Liver (tissue), 3 donors: ENCODE measurements at regions not wholly inside any gene's neighbourhood (a gene's known extent, or its start where the extent isn't known, plus 50 kb on each side); places are given as distances from the start of the nearest gene placed in this dataset.

Experiments used
- EGR1 ChIP-seq, 2 donors: IDR thresholded peaks; 2 replicates each; pipeline ENCODE4 v1.6.1; 2016 to 2018; ENCODE audit warnings: antibody characterized with exemption in 2 of 2, low read depth in 2 of 2
- GABPA ChIP-seq, 2 donors: IDR thresholded peaks in 1 of 2; conservative IDR thresholded peaks in 1 of 2; 2 replicates each; pipeline ENCODE4 v1.6.1; 2016; ENCODE audit warnings: antibody characterized with exemption in 2 of 2, mild to moderate bottlenecking in 1 of 2, moderate library complexity in 1 of 2
- HNF4A ChIP-seq, 2 donors: conservative IDR thresholded peaks; 2 replicates each; pipeline ENCODE4 v1.6.1; 2016; ENCODE audit warnings: antibody characterized with exemption in 2 of 2, mild to moderate bottlenecking in 2 of 2
- JUND ChIP-seq, 2 donors: IDR thresholded peaks; 2 replicates each; pipeline ENCODE4 v1.6.1; 2016; ENCODE audit warnings: antibody characterized with exemption in 2 of 2
- NR2F2 ChIP-seq: IDR thresholded peaks from 2 replicates; pipeline ENCODE4 v1.6.1; 2016; ENCODE audit warnings: antibody characterized with exemption
- RAD21 ChIP-seq, 2 donors: IDR thresholded peaks; 2 replicates each; pipeline ENCODE4 v1.6.1; 2016; ENCODE audit warnings: antibody characterized with exemption in 2 of 2, mild to moderate bottlenecking in 2 of 2
- RXRA ChIP-seq, 2 donors: IDR thresholded peaks; 2 replicates each; pipeline ENCODE4 v1.6.1; 2017 to 2018; ENCODE audit warnings: antibody characterized with exemption in 2 of 2, mild to moderate bottlenecking in 1 of 2
- YY1 ChIP-seq: IDR thresholded peaks from 2 replicates; pipeline ENCODE4 v1.6.1; 2016; ENCODE audit warnings: antibody characterized with exemption, mild to moderate bottlenecking
- TF ChIP-seq, protein P1 (sequence below): IDR thresholded peaks from 2 replicates; pipeline ENCODE4 v1.6.1; 2016; ENCODE audit warnings: antibody characterized with exemption
- TF ChIP-seq, protein P2 (sequence below): fragments of 150-350 bp; IDR thresholded peaks from 2 replicates; pipeline ENCODE4 v1.5.1; 2017; ENCODE audit warnings: improper control_type of control experiment, low read depth, low read length; ENCODE audit not compliant: missing input control
- TF ChIP-seq, protein P3 (sequence below): IDR thresholded peaks from 2 replicates; pipeline ENCODE4 v1.6.1; 2016; ENCODE audit warnings: antibody characterized with exemption
- TF ChIP-seq, protein P4 (sequence below): IDR thresholded peaks from 2 replicates; pipeline ENCODE4 v1.6.1; 2016; ENCODE audit warnings: antibody characterized with exemption, mild to moderate bottlenecking
- TF ChIP-seq, protein P5 (sequence below): IDR thresholded peaks from 2 replicates; pipeline ENCODE4 v1.6.1; 2016; ENCODE audit warnings: antibody characterized with exemption
- donor health status: healthy.
- donor health status: healthy.

DNA sequence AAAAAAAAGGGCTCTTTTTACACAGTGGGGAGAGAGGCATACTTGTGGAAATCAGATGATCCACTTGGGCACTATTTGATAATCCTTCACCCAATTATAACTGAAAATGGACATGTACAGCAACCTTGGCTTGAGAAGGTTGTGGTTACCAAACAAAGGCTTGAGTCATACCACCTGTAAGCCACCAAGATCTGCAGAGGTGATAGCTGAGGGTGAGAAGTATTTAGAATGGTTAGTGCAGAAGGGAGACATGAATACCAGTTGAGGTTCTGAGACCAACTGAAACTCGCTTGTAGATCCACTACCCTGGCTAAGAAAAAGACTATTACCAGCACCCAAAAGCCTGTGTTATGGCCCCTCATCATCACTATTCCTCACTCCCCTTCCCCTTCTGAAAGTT, 614.0 kb downstream of the STIM2 start:
- TF ChIP-seq, protein P1, sequence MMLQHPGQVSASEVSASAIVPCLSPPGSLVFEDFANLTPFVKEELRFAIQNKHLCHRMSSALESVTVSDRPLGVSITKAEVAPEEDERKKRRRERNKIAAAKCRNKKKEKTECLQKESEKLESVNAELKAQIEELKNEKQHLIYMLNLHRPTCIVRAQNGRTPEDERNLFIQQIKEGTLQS = no peak
- TF ChIP-seq, protein P2, sequence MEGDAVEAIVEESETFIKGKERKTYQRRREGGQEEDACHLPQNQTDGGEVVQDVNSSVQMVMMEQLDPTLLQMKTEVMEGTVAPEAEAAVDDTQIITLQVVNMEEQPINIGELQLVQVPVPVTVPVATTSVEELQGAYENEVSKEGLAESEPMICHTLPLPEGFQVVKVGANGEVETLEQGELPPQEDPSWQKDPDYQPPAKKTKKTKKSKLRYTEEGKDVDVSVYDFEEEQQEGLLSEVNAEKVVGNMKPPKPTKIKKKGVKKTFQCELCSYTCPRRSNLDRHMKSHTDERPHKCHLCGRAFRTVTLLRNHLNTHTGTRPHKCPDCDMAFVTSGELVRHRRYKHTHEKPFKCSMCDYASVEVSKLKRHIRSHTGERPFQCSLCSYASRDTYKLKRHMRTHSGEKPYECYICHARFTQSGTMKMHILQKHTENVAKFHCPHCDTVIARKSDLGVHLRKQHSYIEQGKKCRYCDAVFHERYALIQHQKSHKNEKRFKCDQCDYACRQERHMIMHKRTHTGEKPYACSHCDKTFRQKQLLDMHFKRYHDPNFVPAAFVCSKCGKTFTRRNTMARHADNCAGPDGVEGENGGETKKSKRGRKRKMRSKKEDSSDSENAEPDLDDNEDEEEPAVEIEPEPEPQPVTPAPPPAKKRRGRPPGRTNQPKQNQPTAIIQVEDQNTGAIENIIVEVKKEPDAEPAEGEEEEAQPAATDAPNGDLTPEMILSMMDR = no peak
- TF ChIP-seq RAD21 (IDR thresholded peaks at IDR 0.05) (no peak), EGR1 (IDR thresholded peaks at IDR 0.05; ENCODE audit: low read depth in 2 of 2) (no peak), HNF4A (conservative IDR thresholded peaks at IDR 0.05) (no peak), NR2F2 (no peak), GABPA (IDR thresholded peaks at IDR 0.05 in 1 of 2, conservative IDR thresholded peaks at IDR 0.05 in 1 of 2) (no peak), JUND (IDR thresholded peaks at IDR 0.05) (no peak), YY1 (no peak), RXRA (IDR thresholded peaks at IDR 0.05) (no peak)
- TF ChIP-seq, protein P3, sequence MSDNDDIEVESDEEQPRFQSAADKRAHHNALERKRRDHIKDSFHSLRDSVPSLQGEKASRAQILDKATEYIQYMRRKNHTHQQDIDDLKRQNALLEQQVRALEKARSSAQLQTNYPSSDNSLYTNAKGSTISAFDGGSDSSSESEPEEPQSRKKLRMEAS = no peak
- TF ChIP-seq, protein P4, sequence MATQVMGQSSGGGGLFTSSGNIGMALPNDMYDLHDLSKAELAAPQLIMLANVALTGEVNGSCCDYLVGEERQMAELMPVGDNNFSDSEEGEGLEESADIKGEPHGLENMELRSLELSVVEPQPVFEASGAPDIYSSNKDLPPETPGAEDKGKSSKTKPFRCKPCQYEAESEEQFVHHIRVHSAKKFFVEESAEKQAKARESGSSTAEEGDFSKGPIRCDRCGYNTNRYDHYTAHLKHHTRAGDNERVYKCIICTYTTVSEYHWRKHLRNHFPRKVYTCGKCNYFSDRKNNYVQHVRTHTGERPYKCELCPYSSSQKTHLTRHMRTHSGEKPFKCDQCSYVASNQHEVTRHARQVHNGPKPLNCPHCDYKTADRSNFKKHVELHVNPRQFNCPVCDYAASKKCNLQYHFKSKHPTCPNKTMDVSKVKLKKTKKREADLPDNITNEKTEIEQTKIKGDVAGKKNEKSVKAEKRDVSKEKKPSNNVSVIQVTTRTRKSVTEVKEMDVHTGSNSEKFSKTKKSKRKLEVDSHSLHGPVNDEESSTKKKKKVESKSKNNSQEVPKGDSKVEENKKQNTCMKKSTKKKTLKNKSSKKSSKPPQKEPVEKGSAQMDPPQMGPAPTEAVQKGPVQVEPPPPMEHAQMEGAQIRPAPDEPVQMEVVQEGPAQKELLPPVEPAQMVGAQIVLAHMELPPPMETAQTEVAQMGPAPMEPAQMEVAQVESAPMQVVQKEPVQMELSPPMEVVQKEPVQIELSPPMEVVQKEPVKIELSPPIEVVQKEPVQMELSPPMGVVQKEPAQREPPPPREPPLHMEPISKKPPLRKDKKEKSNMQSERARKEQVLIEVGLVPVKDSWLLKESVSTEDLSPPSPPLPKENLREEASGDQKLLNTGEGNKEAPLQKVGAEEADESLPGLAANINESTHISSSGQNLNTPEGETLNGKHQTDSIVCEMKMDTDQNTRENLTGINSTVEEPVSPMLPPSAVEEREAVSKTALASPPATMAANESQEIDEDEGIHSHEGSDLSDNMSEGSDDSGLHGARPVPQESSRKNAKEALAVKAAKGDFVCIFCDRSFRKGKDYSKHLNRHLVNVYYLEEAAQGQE = no peak
- TF ChIP-seq, protein P5, sequence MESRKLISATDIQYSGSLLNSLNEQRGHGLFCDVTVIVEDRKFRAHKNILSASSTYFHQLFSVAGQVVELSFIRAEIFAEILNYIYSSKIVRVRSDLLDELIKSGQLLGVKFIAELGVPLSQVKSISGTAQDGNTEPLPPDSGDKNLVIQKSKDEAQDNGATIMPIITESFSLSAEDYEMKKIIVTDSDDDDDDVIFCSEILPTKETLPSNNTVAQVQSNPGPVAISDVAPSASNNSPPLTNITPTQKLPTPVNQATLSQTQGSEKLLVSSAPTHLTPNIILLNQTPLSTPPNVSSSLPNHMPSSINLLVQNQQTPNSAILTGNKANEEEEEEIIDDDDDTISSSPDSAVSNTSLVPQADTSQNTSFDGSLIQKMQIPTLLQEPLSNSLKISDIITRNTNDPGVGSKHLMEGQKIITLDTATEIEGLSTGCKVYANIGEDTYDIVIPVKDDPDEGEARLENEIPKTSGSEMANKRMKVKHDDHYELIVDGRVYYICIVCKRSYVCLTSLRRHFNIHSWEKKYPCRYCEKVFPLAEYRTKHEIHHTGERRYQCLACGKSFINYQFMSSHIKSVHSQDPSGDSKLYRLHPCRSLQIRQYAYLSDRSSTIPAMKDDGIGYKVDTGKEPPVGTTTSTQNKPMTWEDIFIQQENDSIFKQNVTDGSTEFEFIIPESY = no peak
